HCT116 (cell line): ENCODE measurements at regions not wholly inside any gene's neighbourhood (a gene's known extent, or its start where the extent isn't known, plus 50 kb on each side); places are given as distances from the start of the nearest gene placed in this dataset.

Experiments
- EZH2 ChIP-seq: fragments of 200-600 bp; sonication (generic); IDR thresholded peaks from 2 replicates; pipeline ENCODE4 v1.6.1; 2017; ENCODE audit warnings: antibody characterized with exemption, mixed run types
- POLR2A ChIP-seq: IDR thresholded peaks from 2 replicates; pipeline ENCODE4 v1.7.0; 2011; ENCODE audit warnings: borderline replicate concordance; ENCODE audit not compliant: insufficient read depth, insufficient read length; ENCODE audit errors: extremely low read depth
- SIN3A ChIP-seq: IDR thresholded peaks from 2 replicates; pipeline ENCODE4 v1.6.1; 2012; ENCODE audit warnings: low read depth
- SP1 ChIP-seq: IDR thresholded peaks from 2 replicates; pipeline ENCODE4 v1.6.1; 2012; ENCODE audit warnings: low read depth
- ZFX ChIP-seq: fragments of 450-650 bp; IDR thresholded peaks from 2 replicates; pipeline ENCODE4 v1.6.1; 2017
- ZNF274 ChIP-seq: fragments of 200-500 bp; sonication (Bioruptor generic); IDR thresholded peaks from 2 replicates; pipeline ENCODE4 v1.6.1; 2014; ENCODE audit warnings: mild to moderate bottlenecking, low read depth, low read length, inconsistent platforms
- TF ChIP-seq, protein P1 (sequence below), 3 experiments: fragments of 200-600 bp in 1 of 3; sonication (generic) in 1 of 3; IDR thresholded peaks in 2 of 3; conservative IDR thresholded peaks in 1 of 3; 2 replicates each; pipeline ENCODE4 v1.5.1; 2012 to 2017; ENCODE audit warnings: low read depth in 2 of 3, low read length in 2 of 3, antibody characterized with exemption in 1 of 3, borderline replicate concordance in 1 of 3, control low read depth in 1 of 3, mild to moderate bottlenecking in 1 of 3, mixed read lengths in 1 of 3, mixed run types in 1 of 3, moderate library complexity in 1 of 3; ENCODE audit not compliant: insufficient read depth in 1 of 3

DNA sequence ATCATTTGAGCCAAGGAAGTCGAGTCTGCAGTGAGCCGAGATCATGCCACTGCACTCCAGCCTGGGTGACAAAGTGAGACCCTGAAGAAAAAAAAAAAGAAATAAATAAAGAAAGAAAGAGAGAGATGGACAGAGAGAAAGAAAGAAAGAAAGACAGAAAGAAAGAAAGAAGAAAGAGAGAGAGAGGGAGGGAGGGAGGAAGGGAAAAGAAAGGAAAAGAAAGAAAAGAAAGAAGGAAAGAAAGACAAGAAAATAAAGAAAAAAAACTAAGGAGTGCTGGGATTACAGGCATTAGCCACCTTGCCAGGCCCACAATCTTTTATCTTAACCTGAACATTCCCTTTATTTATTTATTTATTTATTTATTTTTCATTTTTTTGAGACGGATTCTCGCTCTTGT is 51.7 kb upstream of the SOD1 start:
- TF ChIP-seq ZNF274 (no peak), ZFX (no peak), EZH2 (no peak), SIN3A (no peak), POLR2A (no peak), SP1 (no peak)
- TF ChIP-seq, protein P1, sequence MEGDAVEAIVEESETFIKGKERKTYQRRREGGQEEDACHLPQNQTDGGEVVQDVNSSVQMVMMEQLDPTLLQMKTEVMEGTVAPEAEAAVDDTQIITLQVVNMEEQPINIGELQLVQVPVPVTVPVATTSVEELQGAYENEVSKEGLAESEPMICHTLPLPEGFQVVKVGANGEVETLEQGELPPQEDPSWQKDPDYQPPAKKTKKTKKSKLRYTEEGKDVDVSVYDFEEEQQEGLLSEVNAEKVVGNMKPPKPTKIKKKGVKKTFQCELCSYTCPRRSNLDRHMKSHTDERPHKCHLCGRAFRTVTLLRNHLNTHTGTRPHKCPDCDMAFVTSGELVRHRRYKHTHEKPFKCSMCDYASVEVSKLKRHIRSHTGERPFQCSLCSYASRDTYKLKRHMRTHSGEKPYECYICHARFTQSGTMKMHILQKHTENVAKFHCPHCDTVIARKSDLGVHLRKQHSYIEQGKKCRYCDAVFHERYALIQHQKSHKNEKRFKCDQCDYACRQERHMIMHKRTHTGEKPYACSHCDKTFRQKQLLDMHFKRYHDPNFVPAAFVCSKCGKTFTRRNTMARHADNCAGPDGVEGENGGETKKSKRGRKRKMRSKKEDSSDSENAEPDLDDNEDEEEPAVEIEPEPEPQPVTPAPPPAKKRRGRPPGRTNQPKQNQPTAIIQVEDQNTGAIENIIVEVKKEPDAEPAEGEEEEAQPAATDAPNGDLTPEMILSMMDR (IDR thresholded peaks at IDR 0.05 in 2 of 3, conservative IDR thresholded peaks at IDR 0.05 in 1 of 3; ENCODE audit: borderline replicate concordance in 1 of 3, insufficient read depth in 1 of 3, low read depth in 2 of 3, low read length in 2 of 3): no peak
